ENCODE measurements at regions not wholly inside any gene's neighbourhood (a gene's known extent, or its start where the extent isn't known, plus 50 kb on each side); places are given as distances from the start of the nearest gene placed in this dataset.
"Not testable (repeated sequence)": the region's sequence is repeated elsewhere in the genome, so short reads cannot be mapped to it uniquely, and the experiment has no call there.

DNA sequence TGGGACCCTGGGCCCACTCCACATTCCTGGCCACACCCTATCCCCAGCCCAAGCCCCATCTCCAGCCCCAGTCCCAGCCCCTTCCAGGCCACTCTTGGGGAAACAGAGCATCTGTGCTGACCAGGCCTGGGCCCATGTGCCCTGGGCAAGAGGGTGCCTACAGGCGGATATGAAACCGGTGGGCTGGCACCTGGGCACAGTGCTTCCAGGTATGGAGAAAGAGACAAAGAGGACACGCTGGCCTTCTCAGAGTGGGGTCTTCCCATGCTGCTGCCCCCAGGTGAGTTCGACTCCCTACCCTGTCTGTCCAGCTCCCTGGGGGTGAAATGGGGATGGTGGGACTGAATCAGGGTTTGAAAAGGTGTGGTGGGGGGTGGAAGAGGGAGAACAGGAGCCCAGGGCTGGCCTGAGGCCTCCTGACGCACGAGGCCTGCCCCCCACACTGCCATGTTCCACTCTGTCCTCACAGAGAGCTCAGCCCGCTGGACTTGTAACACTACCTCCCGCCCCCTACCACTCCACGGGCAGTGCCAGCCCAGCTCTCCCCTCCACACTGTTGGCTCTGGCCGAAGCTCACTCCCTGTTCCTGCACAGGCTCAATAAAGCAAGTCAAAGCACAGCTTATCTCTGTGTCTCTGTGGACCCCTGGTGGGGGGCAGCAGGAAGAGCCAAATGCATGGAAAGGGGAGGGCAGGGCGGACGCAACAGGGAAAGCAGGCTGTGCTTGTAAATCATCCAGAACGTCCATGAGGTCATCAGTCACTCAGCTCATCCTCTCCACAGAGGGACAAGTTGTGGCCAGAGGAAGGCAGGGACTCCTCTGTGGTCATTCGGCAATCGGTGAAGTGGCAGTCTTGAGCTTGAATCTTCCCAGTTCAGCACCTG is 71.1 kb upstream of the TMEM97 start:
- peak; percentile 25 for DNase-seq

DNA sequence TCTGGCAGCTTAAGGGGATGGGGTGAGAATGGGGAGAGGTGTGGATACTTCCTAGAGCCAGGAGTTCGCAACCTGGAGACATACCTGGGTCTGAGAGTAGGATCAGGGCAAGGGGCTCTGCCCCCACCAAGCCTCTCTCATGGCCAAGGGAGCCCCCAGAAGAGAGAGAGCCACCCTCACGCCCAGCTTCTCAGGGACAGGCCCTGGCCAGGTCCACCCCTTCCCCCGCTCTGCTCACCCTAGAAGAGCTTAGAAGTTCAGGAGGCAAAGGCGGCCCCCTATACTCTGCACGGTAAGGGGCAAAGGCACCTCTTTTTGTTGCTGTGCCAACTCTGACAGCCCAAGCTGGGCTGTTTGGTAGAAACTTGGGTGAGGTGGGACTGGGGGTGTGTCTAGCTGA is 69.3 kb upstream of the TMEM97 start:
- DNase-seq = no peak

GRCh38 chr17:28252436-28252835 is 66.6 kb upstream of the TMEM97 start:
- no peak for DNase-seq

- no peak for DNase-seq
Observed at GRCh38 chr17:28253663-28254062, 65.3 kb upstream of the TMEM97 start.

GRCh38 chr17:28255616-28256015 is 63.4 kb upstream of the TMEM97 start:
- DNase-seq = no peak

- no peak for DNase-seq
Observed at GRCh38 chr17:28256370-28256769, 62.6 kb upstream of the TMEM97 start.

- DNase-seq = no peak
Observed at GRCh38 chr17:28256881-28257280, 62.1 kb upstream of the TMEM97 start.

GRCh38 chr17:28258347-28258887 is 60.6 kb upstream of the TMEM97 start:
- no peak for DNase-seq

DNA sequence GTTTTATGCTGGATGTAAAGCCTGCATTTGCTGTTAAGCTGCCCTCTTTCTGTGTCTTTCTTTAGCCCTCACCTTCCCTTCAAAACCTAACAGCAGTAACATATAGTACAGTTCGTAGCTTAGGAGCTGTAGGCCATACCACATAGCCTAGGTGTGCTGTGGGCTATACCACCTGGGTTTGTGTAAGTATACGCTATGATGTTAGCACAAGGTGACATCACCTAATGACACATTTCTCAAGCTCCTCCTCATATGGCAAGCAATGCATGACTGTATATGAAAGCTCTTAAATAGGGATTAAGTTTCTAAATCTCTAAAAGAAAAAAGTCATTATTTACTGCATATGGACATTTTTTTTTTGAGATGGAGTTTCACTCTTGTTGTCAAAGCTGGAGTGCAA is 57.8 kb upstream of the TMEM97 start:
- DNase-seq = no peak

DNA sequence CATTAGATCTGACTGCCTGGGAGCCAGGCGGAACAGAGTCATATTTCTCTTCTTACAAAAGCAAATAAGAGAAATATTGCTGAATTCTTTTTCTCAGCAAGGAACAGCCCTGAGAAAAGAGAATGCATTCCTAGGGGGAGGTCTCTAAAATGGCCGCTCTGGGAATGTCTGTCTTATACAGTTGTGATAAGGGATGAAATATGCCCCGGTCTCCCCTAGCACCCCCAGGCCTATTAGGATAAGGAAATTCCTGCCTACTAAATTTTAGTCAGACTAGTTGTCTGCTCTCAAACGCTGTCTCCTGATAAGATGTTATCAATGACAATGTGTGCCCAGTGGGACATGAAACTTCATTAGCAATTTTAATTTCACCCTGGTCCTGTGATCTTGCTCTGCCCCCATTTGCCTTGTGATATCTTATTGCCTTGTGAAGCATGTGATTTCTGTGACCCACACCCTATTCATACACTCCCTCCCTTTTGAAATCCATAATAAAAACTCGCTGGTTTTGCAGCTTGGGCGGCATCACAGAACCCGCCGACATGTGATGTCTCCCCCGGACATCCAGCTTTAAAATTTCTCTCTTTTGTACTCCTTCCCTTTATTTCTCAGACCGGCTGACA is 56.8 kb upstream of the TMEM97 start:
- DNase-seq = peak; percentile 51

DNA sequence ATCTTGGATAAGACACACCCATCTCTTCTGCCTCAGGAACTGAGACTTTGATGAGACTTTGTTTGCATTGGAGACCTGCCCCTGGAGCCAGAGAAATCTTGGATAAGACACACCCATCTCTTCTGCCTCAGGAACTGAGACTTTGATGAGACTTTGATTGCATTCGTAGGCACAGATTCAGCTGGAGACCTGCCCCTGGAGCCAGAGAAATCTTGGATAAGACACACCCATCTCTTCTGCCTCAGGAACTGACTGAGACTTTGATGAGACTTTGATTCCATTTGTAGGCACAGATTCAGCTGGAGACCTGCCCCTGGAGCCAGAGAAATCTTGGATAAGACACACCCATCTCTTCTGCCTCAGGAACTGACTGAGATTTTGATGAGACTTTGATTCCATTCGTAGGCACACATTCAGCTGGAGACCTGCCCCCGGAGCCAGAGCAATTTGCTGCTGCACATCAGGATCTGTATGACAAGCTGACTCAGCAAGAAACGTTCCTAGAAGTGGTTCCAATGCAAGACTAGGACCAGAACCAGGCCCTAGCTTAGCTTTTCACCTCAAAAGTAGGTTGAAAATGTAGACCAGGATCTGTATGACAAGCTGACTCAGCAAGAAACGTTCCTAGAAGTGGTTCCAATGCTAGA is 54.0 kb upstream of the TMEM97 start:
- DNase-seq = not testable (repeated sequence)

- not testable (repeated sequence) for DNase-seq
Observed at GRCh38 chr17:28265856-28266546, 53.0 kb upstream of the TMEM97 start.

DNA sequence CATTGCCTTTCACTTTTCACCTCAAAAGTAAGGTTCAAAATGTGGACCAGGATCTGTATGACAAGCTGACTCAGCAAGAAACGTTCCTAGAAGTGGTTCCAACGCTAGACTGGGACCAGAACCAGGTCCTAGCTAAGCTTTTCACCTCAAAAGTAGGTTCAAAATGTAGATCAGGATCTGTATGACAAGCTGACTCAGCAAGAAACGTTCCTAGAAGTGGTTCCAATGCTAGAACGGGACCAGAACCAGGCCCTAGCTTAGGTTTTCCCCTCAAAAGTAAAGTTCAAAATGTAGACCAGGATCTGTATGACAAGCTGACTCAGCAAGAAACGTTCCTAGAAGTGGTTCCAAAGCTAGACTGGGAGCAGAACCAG is 52.5 kb upstream of the TMEM97 start:
- not testable (repeated sequence) for DNase-seq

DNA sequence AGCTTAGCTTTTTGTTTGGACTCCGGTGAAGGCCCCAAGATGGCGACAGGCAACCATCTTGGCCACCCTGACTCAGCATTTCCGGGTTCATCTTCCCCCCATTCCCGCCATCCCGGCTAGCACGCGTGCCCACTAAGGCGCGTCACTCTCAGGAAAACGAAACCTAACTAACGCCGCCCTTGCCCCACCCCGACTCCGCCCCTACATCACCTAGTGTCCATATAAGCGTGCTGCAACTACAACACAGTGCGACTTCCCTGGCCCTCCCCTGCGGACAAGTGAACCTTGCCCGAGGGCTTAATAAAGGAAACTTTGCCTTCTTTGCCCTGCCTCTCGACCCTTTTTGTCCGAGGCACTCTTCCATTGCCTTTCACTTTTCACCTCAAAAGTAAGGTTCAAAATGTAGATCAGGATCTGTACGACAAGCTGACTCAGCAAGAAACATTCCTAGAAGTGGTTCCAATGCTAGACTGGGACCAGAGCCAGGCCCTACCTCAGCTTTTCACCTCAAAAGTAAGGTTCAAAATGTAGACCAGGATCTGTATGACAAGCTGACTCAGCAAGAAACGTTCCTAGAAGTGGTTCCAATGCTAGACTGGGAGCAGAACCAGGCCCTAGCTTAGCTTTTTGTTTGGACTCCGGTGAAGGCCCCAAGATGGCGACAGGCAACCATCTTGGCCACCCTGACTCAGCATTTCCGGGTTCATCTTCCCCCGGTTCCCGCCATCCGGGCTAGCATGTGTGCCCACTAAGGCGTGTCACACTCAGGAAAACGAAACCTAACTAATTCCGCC is 51.9 kb upstream of the TMEM97 start:
- not testable (repeated sequence) for DNase-seq

DNA sequence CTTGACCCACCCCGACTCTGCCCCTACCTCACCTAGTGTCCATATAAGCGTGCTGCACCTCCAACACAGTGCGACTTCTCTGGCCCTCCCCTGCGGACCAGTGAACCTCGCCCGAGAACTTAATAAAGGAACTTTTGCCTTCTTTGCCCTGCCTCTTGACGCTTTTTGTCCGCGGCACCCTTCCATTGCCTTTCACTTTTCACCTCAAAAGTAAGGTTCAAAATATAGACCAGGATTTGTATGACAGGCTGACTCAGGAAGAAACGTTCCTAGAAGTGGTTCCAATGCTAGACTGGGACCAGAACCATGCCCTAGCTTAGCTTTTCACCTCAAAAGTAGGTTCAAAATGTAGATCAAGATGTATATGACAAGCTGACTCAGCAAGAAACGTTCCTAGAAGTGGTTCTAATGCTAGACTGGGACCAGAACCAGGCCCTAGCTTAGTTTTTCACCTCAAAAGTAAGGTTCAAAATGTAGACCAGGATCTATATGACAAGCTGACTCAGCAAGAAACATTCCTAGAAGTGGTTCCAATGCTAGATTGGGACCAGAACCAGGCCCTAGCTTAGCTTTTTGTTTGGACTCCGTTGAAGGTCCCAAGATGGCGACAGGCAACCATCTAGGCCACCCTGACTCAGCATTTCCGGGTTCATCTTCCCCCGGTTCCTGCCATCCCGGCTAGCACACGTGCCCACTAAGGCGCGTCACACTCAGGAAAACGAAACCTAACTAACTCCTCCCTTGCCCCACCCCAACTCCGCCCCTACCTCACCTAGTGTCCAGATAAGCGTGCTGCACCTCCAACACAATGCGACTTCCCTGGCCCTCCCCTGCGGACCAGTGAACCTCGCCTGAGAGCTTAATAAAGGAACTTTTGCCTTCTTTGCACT is 51.0 kb upstream of the TMEM97 start:
- DNase-seq = no peak

DNA sequence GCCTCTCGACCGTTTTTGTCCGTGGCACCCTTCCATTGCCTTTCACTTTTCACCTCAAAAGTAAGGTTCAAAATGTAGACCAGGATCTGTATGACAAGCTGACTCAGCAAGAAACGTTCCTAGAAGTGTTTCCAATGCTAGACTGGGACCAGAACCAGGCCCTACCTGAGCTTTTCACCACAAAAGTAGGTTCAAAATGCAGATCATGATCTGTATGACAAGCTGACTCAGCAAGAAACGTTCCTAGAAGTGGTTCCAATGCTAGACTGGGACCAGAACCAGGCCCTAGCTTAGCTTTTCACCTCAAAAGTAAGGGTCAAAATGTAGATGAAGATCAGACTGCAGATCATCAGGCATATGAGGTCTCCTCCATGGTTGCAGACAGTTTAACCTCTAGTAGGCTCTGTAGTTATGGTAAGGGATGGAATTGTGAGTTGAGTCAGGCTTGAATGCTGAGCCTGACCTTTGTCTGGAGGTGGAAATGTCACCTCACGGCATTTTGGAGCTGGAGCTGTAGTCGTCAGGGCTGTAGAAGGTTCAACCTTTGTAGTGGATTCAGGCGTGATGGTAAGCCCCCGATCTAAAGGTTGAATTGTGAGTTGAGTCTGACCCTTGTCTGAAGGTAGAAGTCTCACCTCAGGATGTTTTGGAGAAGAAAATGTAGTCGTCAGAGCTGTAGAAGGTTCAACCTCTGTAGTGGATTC is 50.2 kb upstream of the TMEM97 start:
- no peak for DNase-seq
